ENCODE measurements at regions not wholly inside any gene's neighbourhood (a gene's known extent, or its start where the extent isn't known, plus 50 kb on each side); places are given as distances from the start of the nearest gene placed in this dataset.

- no peak for DNase-seq (ENCODE audit: low read depth)
- H3K4me3 ChIP-seq (ENCODE audit: low read depth, low read length) = no peak overlapping the region
- TF ChIP-seq CTCF (IDR thresholded peaks at IDR 0.05; ENCODE audit: low read depth, low read length) = no peak
- TF ChIP-seq, protein P1, sequence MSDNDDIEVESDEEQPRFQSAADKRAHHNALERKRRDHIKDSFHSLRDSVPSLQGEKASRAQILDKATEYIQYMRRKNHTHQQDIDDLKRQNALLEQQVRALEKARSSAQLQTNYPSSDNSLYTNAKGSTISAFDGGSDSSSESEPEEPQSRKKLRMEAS (IDR thresholded peaks at IDR 0.05; ENCODE audit: low read depth, low read length) = no peak
- TF ChIP-seq POLR2A (IDR thresholded peaks at IDR 0.05; ENCODE audit: extremely low read depth, insufficient read length) = no peak
- no peak for TF ChIP-seq MYC (IDR thresholded peaks at IDR 0.05; ENCODE audit: low read depth, low read length)
Measured at GRCh38 chr15:47139965-47140364, 577.3 kb upstream of the SEMA6D start.

DNA sequence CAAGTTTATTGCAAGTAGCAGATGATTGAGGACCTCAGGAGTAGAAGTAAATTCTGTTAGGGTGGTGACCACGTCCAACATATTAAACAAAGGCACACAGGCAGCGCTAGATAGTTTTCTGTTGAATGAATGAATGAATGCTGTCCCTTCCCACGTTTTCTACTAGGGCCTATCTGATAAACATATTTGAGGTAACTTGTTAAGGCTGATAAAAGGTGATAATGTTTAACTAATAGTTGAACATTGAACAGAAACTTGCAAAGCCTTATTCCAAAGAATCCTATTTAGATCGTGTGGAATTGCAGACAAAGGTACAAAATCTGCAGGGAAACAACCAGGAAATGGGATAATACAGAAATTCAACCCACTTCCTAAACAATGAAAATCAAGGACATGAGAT, 559.5 kb upstream of the SEMA6D start:
- TF ChIP-seq CTCF (IDR thresholded peaks at IDR 0.05; ENCODE audit: low read depth, low read length) = no peak
- TF ChIP-seq, protein P1 (IDR thresholded peaks at IDR 0.05; ENCODE audit: low read depth, low read length) = no peak
- TF ChIP-seq MYC (IDR thresholded peaks at IDR 0.05; ENCODE audit: low read depth, low read length) = no peak
- no peak for TF ChIP-seq POLR2A (IDR thresholded peaks at IDR 0.05; ENCODE audit: extremely low read depth, insufficient read length)
- no peak for DNase-seq (ENCODE audit: low read depth)
- H3K4me3 ChIP-seq (ENCODE audit: low read depth, low read length) = no peak overlapping the region

DNA sequence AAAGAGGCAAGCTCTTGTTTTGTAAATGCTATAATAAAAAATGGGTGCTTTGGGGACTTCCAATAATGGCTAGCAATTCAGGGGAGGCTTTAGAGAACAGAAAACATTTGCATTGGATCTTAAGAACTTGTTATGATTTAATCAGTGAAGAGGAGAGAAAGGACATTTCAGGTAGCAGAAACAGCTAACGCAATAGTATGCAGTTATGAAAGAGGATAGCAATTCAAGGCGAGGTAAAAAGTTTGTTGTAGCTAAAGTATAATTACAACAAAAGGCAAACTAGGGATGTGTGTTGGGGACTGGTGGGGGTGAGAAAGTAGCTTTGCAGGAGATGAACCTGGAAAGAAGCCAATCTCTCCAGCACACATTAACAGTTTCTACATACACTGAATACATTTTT, 558.7 kb upstream of the SEMA6D start:
- H3K4me3 ChIP-seq (ENCODE audit: low read depth, low read length) = no peak overlapping the region
- TF ChIP-seq POLR2A (IDR thresholded peaks at IDR 0.05; ENCODE audit: extremely low read depth, insufficient read length) = no peak
- no peak for TF ChIP-seq CTCF (IDR thresholded peaks at IDR 0.05; ENCODE audit: low read depth, low read length)
- TF ChIP-seq MYC (IDR thresholded peaks at IDR 0.05; ENCODE audit: low read depth, low read length) = no peak
- TF ChIP-seq, protein P1 (IDR thresholded peaks at IDR 0.05; ENCODE audit: low read depth, low read length) = no peak
- DNase-seq (ENCODE audit: low read depth) = no peak

GRCh38 chr15:47177177-47177576, 540.1 kb upstream of the SEMA6D start:
- no peak for TF ChIP-seq CTCF (IDR thresholded peaks at IDR 0.05; ENCODE audit: low read depth, low read length)
- TF ChIP-seq MYC (IDR thresholded peaks at IDR 0.05; ENCODE audit: low read depth, low read length) = no peak
- no peak for TF ChIP-seq POLR2A (IDR thresholded peaks at IDR 0.05; ENCODE audit: extremely low read depth, insufficient read length)
- TF ChIP-seq, protein P1 (IDR thresholded peaks at IDR 0.05; ENCODE audit: low read depth, low read length) = no peak

GRCh38 chr15:47179988-47180387, 537.3 kb upstream of the SEMA6D start:
- TF ChIP-seq POLR2A (IDR thresholded peaks at IDR 0.05; ENCODE audit: extremely low read depth, insufficient read length) (no peak), MYC (IDR thresholded peaks at IDR 0.05; ENCODE audit: low read depth, low read length) (no peak)
- TF ChIP-seq, protein P1 (IDR thresholded peaks at IDR 0.05; ENCODE audit: low read depth, low read length) = no peak
- no peak for DNase-seq (ENCODE audit: low read depth)
- H3K4me3 ChIP-seq (ENCODE audit: low read depth, low read length) = no peak overlapping the region

More at GRCh38 chr15:47177177-47177576, 540.1 kb upstream of the SEMA6D start:
- H3K4me3 ChIP-seq (ENCODE audit: low read depth, low read length) = no peak overlapping the region
- DNase-seq (ENCODE audit: low read depth) = no peak

DNA sequence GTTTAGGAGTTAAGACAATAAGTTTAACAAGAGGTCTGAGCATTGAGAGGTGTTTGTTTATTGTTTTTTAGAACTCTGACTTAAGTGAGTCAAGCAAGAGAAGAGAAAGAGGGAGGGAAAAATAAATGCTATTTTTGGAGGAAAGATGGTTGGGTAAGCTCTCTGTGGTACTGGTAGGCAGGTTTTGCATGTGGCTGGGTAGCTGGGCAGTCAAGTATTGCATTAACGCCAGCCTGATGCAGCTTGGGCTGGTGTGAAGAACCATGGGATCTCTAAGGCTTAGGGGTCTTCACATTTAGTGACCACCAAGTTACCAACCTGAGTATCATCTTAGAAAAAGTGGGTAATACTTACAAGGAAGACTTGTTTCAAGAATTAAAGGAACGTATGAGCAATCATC, 534.5 kb upstream of the SEMA6D start:
- TF ChIP-seq, protein P1 (IDR thresholded peaks at IDR 0.05; ENCODE audit: low read depth, low read length) = no peak
- TF ChIP-seq CTCF (IDR thresholded peaks at IDR 0.05; ENCODE audit: low read depth, low read length) (no peak), MYC (IDR thresholded peaks at IDR 0.05; ENCODE audit: low read depth, low read length) (no peak), POLR2A (IDR thresholded peaks at IDR 0.05; ENCODE audit: extremely low read depth, insufficient read length) (no peak)
- H3K4me3 ChIP-seq (ENCODE audit: low read depth, low read length) = no peak overlapping the region
- DNase-seq (ENCODE audit: low read depth) = no peak
